HG03095 (cell line): ENCODE measurements at regions not wholly inside any gene's neighbourhood (a gene's known extent, or its start where the extent isn't known, plus 50 kb on each side); places are given as distances from the start of the nearest gene placed in this dataset.
A peak's percentile ranks its signal among the peaks of the same experiment; 100 is the strongest.
"Not testable (repeated sequence)": the region's sequence is repeated elsewhere in the genome, so short reads cannot be mapped to it uniquely, and the experiment has no call there.

Experiments used
- ATAC-seq: cut with Tn5 transposase; IDR thresholded peaks from one replicate; pipeline ENCODE4 v1.9.1; 2021; ENCODE audit warnings: moderate library complexity; ENCODE audit not compliant: unreplicated experiment

DNA sequence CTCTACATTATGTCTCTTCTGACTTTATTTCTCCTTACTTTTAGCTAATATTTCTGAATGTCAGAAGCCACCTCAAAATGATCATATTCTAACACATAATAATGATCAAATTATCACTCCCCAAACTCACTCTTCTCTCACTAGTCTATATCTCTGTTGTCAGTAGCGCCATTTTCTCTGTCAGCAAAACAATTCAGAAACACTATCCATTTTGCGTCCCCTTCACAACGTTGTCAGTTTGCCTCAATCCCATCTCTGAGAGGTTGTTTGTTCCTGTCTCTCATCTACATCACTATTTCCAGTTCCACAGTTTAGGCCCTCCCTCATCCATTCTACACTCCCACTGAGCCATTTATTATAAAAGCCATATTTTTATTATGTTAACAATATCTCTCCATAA lies 1376.3 kb upstream of the ACVR2A start:
- no peak for ATAC-seq

DNA sequence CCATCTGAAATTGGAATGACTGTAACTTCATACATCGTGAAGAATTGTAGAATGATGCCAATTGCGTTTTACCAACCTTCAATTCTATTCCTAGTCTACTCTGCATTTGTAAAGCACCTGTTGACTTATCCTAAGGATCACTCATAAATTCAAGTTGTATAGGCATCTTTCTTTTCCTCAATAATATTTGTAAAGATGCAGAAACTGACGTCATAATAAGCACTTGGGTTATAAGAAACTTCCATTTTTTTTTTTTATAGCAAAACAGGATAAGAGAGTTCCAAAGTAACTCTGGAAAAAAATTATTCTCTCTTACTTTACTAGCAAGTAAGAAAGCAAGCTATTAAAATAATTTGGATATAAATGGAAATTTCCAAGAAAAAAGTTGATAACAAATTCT lies 1377.4 kb upstream of the ACVR2A start:
- no peak for ATAC-seq

DNA sequence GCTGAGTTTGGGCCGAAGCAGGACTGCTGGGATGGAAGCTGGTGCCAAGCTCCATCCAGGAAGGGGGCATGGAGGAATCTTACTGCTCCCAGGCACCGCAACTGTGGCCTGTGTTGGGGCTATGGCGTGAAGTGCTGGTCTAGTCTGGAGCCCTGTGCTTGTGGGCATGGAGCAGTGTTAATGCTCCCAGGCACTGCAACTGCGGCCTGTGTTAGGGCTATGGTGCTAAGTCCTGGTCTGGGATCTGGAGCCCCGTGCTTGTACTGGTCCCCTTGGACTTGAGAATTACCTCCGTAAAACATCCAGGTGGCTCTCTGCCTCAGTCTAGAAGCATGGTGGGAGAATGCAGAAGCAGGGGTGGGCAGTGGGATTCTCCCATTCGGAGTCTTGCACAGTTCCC lies 1379.4 kb upstream of the ACVR2A start:
- ATAC-seq, result no peak

DNA sequence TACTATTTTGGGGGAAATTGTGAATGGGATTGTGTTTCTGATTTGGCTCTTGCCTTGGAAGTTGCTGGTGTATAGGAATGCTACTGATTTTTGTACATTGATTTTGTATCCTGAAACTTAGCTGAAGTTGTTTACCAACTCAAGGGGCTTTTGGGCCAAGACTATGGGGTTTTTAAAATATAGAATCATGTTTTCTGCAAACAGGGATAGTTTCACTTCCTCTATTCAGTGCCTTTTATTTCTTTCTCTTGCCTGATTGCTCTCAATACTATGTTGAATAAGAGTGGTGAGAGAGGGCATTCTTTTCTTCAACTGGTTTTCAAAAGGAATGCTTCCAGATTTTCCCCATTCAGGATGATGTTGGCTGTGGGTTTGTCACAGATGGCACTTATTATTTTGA lies 1383.8 kb upstream of the ACVR2A start:
- peak; percentile 60 for ATAC-seq

DNA sequence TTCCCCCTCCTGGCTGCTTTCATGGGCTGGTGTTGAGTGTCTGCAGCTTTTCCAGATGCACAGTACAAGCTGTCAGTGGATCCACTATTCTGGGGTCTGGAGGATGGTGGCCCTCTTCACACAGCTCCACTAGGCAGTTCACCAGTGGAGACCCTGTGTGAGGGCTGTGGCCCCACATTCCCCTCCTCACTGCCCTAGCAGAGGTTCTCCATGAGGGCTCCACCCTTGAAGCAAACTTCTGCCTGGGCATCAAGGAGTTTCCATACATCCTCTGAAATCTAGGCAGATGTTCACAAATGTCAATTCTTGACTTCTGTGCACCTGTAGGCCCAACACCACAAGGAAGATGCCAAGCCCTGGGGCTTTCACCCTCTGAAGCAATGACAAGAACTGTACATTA lies 1386.2 kb upstream of the ACVR2A start:
- ATAC-seq, result no peak

DNA sequence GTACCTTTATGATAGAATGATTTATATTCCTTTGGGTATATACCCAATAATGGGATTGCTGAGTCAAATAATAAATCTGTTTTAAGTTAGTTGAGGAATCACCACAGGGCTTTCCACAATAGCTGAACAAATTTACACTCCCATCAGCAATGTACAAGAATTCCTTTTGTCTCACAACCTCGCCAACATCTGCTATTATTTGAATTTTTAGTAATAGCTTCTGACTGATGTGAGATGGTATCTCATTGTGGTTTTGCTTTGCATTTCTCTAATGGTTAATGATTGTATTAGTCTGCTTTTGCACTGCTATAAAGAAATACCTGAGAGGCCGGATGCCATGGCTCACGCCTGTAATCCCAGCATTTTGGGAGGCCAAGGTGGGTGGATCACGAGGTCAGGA lies 1387.6 kb upstream of the ACVR2A start:
- ATAC-seq, result no peak

DNA sequence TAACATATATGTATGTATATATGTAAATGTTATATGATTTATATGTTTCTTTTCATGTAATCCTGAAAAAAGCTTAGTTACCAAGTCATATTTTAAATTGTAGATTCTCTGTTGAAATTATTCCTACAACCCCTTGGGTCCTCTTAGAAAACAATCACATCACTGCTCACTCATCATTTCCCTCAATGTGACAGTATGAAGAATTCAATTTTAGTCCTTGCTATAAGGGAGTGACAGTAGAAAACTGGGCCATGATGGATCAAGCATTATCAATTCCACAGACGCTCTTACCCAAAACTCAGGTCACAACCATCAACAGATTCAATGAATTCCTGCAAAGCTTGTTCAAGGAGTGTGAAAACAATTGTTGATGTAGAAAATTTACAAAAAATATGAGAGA lies 1389.5 kb upstream of the ACVR2A start:
- no peak for ATAC-seq

DNA sequence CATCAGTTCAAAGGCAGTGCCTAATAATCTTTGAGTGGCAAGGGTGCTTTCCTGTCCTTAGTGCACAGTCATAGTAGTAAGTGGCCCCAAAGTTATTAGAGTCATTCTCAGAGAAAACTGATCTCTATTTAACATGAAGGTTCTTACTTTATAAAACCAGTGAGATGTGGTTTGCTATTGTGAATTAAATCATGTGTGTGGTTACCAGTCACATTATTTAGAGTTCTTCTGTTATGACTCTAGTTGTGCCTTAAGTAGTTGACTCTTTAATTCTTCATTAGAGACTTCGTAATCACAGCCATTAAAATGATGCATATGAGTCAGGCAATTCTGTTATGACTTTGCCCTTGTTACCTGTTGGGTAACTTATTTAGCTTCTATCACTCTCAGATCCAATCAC lies 1392.9 kb upstream of the ACVR2A start:
- ATAC-seq, result no peak

DNA sequence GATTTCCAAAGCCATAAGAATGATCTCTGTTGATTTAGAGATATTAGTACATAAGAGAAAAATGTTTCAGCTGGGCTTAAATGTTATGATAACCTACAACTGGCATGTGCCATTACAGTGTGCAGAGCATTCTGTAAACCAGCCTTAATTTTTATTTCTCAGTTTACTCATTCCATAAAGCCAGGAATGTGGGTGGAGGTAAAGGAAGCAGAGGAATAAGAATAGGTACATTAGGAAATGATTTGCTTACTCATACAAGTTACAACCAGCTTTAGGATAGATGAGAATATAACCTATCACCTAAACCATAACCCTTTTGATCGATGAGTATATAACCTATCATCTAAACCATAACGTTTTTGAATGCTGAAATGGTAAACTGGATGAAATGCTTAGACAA lies 1394.7 kb upstream of the ACVR2A start:
- no peak for ATAC-seq

DNA sequence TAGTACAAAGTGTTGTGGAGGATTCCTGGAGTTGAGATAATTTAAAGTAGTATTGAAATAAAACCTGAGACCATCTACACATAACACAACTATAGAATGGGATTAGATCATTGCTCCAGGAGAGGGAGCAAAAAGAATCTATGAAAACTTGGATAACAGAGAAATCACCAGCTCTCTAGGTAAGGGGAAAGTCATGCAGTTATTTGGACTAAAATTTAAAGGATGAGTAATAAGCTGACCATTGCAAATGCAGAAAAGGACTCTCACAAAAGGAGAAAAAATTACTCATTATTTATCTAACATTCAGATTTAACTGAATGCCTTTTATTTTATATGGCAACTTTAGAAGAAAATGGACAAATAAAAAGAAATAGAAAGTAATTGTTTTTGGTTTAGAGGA lies 1399.8 kb upstream of the ACVR2A start:
- ATAC-seq, result no peak

DNA sequence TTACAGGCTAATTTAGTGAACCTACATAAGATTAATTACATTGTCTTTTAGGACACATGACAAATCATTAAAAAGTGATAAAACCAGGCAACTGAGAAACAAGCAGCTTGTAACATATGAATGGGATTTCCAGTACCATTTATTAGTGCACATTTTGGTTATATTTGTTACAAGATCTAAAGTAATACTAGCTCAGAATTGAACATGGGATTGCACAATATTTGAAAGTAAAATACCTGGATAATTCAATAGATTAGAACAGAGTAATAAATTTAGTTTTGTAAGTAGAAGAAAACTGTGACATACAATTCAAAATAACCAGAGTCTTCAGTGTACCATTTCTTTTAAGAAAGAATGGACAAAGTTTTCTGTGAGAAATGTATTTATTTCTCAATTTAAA lies 1400.7 kb upstream of the ACVR2A start:
- ATAC-seq, result no peak

DNA sequence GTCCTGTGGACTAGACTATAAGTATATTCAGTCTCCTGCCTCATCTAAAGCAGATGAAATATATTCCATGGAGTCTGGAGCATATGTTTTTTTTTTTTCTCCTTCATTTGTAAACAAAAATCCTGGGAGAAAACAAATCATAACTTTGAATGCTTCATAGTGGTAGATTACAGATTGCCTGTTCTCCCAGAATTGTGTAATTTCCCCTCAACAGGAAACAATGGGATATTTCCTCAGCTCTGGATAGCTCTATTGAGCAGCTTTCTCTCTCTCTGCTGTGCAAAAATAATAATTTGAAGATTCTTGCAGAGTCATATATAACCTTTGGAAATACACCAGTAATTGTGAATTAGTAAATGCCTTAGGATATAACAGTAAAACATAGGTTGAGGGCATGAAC lies 1406.6 kb upstream of the ACVR2A start:
- ATAC-seq, result no peak

DNA sequence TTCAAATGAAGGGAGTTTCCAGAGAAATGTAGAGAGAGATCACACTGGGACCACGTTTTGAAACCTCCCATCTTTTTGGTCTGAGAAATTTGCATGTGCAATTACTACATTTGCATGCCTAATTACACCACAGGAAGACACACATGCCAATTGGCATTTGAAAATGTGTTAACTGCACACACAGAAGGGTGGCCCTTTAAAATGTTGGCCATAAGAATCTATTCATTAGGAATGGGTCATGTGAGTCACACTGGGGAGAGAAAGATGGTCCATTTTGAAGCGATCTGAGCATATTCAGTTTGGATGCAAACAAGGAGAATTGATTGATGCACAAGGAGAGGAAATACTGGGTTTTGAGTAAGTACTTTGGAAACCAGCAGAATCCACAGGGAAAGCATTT lies 1407.1 kb upstream of the ACVR2A start:
- ATAC-seq, result no peak

DNA sequence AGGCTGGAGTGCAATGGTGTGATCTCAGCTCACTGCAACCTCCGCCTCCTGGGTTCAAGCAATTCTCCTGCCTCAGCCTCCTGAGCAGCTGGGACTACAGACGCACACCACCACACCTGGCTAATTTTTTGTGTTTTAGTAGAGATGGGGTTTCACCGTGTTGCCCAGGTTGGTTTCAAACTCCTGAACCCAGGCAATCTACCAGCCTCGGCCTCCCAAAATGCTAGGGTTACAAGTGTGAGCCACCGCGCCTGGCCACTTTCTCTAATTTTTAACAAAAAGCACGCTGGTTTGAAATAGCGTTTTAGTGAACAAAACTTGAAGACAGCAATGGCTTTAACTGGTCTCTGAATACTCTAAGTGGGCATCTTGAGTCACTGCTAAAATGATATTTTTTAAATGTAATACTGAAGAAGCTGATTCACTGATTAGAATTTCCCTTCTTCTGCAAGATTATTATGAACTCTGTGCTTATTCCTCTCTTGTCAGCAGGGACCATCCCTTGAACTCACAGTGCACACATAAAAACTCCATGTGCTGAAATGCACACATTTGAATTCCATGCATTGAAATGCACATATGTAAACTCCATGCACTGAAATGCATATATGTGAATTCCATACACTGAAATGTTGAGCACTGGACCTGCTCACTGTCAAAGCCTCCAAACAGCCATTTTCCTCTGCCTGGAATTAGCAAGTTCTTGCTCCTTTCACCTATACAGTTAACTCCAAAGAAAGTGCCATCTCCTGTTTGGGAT lies 1411.5 kb upstream of the ACVR2A start:
- no peak for ATAC-seq

DNA sequence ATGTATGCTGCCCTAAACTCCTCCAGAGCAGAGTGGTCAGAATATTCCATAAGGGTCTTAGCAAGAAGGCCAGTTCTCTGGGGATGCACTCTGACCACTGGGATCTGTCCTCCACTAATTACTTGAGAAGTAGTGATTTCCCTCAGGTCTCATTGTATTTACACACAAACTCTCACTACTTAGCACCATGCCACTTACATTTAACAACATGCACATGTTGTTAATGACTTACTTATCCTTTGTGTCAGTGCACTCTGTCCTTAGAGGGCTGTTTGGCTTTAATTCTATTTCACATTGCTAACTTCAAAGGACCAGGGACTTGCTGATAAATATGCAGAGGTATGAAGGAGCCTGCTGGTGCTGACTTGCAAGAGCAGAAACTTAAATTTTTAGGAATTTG lies 1415.5 kb upstream of the ACVR2A start:
- no peak for ATAC-seq

DNA sequence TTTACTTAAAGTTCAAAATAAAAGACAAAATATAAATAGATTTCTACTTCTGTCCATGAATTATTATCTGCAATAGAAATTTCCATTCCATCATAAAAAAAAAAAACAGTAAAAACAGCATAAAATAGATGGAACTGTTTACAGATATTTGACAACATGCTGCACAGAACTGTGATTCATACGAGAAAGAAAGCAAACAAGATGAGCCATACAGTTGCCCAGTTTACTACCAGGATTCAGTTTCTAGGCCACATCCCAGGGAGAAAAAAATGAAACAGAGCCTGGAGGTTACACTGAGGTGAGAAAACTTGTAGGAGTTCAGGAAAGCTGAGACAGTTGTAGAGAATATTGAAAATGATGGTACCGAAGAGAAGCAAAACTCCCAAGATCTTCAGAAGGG lies 1426.9 kb upstream of the ACVR2A start:
- ATAC-seq, result no peak

DNA sequence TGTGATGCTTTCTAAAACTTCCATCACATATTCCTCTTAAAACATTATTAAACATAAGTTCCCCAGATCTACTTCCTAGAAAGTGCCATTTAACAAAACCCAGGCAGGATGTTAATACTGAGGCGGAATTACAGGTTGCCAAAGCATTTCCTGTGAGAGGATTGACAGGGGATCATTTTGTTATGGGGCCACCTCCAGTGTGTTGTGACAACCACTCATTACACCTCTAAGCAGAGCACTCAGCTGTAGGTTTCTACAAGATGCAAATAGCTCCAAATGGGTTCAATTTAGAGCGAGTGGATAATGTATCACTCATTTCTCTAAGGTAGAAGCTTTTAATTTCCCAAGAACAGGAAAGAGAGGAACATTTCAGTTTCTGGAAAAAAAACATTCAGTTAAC lies 1429.5 kb upstream of the ACVR2A start:
- no peak for ATAC-seq

DNA sequence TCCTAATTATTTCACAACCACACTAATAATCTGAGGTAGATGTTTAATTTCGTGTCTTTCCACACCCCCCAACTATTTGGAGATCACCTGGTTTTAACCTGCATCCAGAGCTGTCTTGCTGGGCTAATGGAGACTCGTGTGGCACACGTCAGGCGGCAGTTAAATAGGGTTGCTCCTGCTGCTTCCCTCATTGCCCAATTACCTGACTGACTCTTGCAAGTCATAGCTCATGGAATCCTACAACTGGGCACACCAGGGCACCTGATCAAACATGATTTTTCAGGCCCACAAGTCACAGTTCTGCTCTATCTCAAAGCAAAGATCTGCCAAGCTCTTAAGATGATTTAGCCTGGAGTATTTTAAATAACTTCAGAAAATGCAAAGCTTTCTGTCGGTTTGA lies 1430.4 kb upstream of the ACVR2A start:
- no peak for ATAC-seq

DNA sequence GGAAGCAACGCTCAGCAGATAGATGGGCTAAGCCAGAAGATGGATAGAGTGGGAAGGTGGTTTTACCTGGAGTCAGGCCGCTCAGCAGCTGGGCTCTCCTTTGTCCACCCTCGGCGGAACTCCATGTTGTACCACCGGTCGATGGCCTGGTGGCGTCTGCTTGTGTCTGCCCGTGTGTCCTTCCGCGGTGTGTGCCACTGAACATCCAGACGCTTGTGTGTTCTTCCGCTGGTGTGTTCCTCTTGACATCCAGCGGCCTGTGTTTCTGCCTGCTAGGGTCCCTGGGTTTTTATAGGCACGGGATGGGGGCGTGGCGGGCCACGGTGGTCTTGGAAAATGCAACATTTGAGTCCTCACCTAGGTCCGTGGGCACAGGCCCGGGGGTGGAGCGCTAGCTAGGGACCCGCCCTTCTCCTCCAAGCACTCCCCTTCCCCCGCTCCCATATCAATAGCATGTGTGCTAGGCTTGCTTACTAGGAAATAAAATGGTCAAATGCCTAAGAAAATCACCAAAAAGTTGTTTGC lies 1431.7 kb upstream of the ACVR2A start:
- ATAC-seq, result no peak

DNA sequence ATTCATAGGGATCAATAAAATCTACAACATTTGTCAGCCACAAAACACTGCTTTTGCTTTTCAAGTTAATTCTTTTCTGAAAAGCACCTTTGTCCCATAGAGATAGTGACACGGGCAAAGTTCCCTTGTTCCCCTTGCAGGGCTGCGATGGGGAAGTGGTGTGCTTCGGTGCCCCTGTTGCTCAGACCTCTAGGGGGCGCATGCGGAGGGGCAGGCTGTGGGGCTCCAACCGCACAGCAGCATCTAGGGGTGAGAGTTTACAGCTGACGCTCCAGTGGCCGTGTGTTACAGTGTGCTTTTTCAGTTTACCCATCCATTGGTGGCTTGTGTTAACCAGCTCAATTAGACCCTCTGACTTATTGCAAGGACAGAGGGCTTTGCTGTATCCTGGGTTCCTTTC lies 1432.2 kb upstream of the ACVR2A start:
- ATAC-seq, result no peak

DNA sequence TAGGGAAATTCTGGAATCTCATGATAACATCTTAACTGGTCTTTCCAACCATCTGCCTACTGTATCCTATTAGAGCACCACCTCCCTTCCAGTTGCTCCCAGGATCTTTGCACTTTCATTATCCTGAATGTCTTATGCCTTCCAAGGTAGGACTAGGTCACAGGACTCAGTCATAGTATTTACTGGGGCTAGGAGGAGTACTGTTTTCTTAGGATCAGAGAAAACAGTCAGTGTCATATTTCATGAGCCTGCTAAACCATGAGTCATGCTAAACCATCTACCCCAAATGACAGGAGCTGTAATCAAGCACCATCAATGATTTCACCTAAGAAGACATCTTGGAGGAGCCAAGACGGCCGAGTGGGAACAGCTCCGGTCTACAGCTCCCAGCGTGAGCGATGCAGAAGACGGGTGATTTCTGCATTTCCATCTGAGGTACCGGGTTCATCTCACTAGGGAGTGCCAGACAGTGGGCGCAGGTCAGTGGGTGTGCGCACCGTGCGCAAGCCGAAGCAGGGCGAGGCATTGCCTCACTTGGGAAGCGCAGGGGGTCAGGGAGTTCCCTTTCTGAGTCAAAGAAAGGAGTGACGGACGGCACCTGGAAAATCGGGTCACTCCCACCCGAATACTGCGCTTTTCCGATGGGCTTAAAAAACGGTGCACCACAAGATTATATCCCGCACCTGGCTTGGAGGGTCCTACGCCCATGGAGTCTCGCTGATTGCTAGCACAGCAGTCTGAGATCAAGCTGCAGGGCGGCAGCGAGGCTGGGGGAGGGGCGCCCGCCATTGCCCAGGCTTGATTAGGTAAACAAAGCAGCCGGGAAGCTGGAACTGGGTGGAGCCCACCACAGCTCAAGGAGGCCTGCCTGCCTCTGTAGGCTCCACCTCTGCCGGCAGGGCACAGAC lies 1439.2 kb upstream of the ACVR2A start:
- ATAC-seq, result not testable (repeated sequence)

DNA sequence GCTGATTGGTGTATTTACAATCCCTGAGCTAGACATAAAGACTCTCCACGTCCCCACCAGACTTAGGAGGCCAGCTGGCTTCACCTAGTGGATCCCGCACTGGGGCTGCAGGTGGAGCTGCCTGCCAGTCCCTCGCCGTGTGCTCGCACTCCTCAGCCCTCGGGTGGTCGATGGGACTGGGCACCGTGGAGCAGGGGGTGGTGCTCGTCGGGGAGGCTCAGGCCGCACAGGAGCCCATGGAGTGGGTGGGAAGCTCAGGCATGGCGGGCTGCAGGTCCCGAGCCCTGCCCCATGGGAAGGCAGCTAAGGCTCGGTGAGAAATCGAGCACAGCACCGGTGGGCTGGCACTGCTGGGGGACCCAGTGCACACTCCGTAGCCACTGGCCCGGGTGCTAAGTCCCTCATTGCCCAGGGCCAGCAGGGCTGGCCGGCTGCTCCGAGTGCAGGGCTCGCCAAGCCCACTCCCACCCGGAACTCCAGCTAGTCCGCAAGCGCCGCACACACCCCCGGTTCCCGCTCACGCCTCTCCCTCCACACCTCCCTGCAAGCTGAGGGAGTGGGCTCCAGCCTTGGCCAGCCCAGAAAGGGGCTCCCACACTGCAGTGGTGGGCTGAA lies 1441.2 kb upstream of the ACVR2A start:
- ATAC-seq, result not testable (repeated sequence)
